DMS53 (cell line): ENCODE measurements at regions not wholly inside any gene's neighbourhood (a gene's known extent, or its start where the extent isn't known, plus 50 kb on each side); places are given as distances from the start of the nearest gene placed in this dataset.
"Not testable (repeated sequence)": the region's sequence is repeated elsewhere in the genome, so short reads cannot be mapped to it uniquely, and the experiment has no call there.

ENCODE experiments used
- DNase-seq: peaks from one replicate; lab custom pipeline; 2025; lab: John Stamatoyannopoulos, UW

DNA sequence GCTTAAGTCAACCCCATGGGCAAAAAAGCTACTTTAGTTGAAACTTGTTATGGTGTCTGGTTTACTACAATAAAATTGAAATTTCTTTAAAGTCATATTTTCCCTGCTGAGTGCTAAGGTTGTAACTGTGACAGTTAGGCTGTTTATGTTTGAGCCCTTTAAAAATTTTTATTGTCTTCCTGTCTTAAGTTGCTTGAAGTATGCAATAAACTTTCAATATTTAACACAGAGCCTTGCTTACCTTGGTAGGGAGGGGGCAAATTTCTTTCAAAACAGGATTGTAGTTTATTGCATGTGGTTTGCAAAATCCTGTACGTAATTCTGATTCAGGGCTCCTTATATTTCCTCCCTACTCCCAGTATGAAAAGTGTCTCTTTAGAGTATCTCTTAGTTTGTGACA is 465.5 kb upstream of the ACTBL2 start:
- no peak for DNase-seq

DNA sequence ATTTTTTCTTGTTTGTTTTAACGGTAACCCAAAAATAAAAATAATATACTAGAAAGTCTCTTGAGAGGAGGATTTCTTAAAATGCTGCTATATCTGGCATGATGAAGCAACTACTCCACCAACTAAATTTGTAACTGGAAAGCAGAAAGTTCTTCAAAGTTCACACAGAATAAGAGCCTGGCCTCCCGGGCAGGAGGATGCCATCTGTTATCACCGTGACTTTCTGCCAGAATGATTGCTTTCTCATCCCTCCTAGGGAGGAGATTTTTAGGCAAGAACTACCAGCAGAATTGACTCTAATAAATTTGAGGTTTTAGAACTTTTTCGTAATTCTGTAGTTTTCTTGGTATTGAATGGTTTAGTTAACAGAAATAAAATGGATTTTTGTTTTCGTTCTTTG is 464.6 kb upstream of the ACTBL2 start:
- DNase-seq: no peak

DNA sequence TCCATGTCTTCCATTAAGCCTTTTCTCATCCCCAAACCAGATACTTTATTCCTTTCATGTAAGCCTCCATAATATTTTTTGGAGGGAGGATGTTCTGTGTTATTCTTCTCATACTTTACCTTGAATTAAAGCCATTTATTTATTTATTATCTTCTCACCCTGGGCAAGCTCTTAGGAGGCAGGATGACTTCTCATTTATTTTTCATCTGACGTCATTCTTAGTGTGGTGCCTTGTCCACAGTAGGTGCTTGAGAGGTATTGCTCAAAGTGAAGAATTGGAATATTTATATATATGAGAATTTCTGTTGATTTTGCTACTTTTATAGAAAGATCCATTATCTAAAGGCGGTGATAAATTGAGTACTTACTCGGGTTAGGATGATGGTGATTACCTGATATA is 458.3 kb upstream of the ACTBL2 start:
- DNase-seq: no peak

DNA sequence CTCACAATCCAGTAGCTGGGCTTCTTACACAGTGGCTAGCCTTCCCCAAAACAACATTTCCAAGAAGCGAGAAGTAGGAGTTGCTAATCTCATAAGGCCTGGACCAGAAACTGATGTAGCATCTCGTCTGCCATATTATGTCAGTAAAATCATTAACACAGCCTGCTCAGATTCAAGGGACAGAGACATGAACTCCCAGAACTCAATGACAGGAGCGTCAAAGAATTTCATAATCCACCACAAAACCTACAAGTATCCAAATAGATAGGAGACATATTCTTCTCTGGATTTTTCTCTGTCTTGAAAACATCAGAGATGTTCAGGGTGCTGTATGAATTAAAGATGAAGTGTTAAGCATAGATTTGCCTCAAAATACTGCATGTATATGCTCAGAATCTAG is 457.6 kb upstream of the ACTBL2 start:
- DNase-seq: no peak

DNA sequence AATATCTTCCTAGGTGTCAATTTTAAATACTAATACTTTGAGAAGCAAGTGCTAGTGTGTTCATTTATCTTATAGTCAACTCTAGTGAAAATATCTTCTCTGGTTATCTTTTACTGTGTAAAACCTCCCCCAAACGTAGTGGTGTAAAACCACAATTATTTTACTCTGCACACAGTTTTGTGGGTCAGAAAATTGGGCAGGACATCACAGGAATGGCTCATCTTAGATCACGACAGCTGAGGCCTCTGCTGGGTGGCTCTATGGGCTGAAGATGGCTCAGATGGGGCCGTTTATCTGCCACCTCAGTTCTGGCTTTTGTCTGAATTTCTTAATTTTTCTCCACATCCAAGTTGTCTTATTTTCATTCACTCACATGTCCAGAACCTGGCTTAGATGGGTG is 457.2 kb upstream of the ACTBL2 start:
- DNase-seq: no peak

DNA sequence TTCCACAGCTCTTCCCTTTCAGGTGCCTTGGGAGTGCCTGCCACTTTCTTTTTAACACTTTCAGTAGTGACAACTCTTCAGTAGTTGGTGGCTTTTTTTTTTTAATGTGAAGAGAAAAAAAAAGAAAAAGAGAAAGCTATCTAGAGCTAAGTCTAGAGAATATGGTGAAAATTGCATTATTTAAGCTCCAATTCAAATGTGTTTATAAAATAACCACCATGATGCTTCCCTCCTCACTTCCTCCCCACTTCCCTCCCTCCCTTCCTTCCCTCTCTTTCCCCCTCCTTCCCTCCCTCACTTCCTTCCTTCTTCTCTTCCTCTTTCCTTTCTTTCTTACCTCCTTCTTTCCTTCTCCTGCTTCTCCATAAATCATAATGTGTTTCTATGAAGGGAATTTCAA is 456.7 kb upstream of the ACTBL2 start:
- DNase-seq: no peak

DNA sequence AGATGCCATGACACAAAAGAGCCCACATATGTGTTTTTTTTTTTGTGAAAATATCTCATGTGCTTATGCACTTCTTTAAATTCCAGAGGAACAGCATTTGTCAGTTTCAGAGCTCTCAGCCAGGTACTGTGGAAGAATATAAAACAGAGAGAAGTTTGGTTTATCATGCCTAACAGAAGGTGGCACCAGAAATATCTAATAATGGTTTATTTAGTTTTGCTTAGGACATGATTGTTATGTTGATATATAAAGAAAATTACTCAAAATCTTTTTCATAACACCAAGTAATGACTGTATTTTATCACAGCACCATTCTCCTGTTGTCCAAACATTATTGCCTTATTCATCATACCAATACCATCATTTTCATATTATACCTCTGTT is 455.6 kb upstream of the ACTBL2 start:
- no peak for DNase-seq

DNA sequence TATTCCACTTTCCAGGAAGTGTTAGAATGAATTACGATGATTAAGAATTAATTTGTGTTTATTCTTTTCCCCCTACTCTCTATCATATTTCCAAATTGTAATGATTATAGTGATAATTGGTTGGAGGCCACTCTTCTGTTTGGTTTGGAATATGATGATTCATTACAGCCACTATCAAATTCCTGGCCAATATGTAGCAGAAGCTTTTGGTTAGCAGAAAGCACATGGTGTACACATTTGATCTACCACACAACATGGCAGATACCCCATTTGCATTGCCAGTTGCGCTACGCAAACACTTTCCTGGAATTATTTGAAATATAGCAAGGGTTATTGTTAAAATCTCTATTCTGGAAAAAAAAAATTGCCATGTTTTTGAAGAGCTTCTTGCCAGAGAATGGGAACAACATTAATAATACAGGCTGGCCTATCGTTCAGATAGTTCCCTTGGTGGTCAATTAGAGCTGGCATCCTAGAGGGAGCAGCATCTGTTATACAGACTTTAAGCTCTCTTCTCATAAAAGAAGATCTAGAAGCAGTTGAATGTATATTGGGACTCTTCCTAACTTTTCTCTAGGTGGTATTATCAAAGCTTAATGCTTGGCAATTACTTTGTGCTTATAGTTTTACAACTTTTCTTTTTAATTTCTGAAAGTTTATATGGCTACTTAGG is 455.0 kb upstream of the ACTBL2 start:
- no peak for DNase-seq

GRCh38 chr5:57937025-57937424 is 454.4 kb upstream of the ACTBL2 start:
- no peak for DNase-seq

DNA sequence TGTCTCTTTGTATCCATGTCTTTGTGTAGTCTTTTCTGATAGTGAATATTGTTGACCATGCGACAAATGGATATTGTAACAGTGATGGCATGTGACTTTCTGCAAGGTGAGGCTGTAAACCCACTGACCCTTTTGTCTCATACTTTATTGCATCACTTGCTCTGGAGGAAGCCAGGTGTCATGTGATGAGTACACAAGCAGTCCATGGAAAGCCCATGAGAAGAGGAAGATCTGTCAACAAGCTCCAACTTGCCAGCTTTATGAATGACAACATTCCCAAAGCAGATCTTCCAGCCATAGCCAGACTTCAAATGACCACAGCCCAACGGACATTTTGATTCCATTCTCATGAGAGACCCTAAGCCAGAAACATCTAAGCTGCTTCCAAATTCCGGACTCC is 450.1 kb upstream of the ACTBL2 start:
- DNase-seq: no peak

DNA sequence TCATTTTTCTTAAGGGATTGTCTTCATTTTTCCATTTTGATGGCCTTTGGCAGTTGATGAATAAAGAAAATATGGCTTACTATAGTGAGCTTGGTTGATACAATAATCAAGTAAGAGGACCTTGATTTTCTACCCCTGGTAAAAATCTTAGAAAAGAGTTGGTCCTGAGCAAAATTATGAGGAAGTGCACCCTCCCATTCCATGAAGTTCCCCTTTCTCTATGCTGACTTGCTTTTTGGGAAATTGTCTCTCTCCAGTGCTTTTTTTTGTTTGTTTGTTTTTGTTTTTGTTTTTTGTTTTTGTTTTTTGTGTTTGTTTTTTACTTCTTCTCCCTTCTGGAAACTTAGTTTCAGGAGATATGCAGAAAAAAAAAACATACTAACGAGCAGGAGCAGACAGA is 449.2 kb upstream of the ACTBL2 start:
- DNase-seq: no peak

DNA sequence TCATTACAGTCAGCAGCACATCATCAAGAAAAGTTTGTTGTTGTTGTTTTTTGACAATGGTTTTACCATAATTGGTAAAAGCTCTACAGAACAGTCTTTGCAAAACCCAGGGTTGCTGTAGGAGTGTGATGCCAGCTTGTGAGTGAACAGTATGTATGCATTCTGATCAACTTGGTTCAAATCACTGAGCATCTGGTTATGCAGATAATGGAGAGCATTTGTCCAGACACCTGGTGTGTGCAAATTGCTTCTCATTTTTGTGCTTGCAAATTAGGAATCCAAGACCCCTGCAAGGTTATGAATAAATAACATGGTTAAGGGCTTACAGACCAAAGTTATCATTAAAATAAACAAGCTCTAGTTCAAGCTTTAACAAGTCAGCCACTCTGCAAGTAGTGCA is 448.7 kb upstream of the ACTBL2 start:
- no peak for DNase-seq

- DNase-seq: no peak
Observed at GRCh38 chr5:57929271-57929670, 446.7 kb upstream of the ACTBL2 start.

DNA sequence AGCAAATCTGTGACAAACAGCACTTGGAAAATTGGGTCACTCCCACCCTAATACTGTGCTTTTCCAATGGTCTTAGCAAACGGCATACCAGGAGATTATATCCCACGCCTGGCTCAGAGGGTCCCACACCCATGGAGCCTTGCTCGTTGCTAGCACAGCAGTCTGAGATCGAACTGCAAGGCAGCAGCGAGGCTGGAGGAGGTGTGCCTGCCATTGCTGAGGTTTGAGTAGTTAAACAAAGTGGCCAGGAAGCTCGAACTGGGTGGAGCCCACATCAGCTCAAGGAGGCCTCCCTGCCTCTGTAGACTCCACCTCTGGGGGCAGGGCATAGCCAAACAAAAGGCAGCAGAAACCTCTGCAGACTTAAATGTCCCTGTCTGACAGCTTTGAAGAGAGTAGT is 440.5 kb upstream of the ACTBL2 start:
- not testable (repeated sequence) for DNase-seq

GRCh38 chr5:57917004-57917403 is 434.4 kb upstream of the ACTBL2 start:
- no peak for DNase-seq

DNA sequence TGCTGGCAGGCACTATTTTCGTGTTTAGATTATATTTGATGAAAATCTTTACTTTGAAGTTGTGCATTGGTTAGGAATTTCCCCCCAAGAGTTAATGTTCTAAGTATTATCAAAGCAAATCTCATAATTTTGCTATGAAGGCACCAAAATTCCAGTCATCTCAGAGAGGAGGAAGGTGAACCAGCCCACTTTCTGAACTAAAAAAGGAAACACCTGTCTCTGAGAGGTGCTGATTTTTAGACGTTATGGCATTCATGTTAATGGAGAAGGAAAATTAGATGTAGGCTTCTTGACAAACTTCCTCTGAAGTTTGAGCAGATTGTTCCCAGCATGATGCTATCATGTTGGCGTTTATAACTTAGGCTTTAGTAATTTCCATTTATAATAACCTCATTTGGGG is 432.9 kb upstream of the ACTBL2 start:
- no peak for DNase-seq

DNA sequence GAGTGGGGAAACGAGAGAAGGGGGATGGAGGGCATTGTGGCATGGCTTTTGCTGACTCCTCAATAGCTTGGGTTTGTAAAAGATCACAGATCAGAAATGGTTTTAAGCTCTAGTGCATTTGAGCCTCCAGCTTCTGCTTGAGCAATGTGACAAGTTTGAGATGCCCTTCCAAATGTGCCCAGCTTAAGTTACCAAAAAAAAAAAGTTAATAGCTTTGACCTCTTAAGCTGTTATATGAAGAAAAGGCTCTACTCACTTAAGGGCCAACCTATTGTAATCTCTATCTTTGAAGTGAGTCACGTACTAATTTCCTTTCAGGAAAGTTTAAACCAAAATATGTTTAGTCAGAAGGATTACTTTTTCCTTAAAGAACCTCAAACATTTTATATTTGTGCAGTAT is 428.8 kb upstream of the ACTBL2 start:
- no peak for DNase-seq

- DNase-seq: no peak
Observed at GRCh38 chr5:57906671-57907070, 424.1 kb upstream of the ACTBL2 start.

DNA sequence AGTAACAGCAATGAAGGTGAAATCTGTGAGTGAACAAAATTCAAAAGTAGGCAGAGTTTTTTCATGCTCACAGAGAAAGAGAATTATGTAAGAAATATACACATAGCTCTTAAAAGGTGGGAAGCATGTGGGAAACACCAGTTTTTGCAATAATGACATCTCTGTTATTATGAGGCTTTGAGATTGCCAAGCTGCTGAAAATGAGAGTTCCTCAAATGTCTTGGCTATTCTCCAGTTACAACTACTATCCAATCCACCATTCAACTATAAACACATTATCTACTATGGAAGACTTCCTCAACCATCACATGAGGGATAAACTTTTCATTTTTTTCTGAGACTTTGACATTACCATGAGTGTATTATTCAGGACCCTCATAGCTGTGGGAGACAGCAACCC is 420.8 kb upstream of the ACTBL2 start:
- DNase-seq: no peak

GRCh38 chr5:57902095-57902494 is 419.5 kb upstream of the ACTBL2 start:
- no peak for DNase-seq

- no peak for DNase-seq
Observed at GRCh38 chr5:57900381-57900944, 417.9 kb upstream of the ACTBL2 start.

GRCh38 chr5:57896576-57896975 is 414.0 kb upstream of the ACTBL2 start:
- no peak for DNase-seq

DNA sequence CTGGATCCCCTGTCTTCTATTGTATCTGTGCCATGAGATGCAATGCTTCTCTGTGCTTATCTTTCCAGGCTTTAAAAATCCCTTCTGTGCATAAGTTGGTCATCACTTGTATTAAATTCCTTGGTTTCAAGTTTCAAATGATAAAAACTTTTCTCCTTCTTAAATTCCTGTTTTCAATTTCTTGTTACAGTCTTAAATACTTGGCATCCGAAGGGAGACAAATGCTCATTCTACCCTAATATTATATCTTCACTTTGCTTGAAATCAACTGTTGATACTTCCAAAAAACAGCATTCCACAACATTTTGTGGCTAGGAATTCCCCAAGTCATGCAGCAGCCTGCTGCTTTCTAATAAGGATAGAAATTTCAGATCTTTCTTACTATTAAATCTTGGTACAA is 413.2 kb upstream of the ACTBL2 start:
- DNase-seq: no peak

DNA sequence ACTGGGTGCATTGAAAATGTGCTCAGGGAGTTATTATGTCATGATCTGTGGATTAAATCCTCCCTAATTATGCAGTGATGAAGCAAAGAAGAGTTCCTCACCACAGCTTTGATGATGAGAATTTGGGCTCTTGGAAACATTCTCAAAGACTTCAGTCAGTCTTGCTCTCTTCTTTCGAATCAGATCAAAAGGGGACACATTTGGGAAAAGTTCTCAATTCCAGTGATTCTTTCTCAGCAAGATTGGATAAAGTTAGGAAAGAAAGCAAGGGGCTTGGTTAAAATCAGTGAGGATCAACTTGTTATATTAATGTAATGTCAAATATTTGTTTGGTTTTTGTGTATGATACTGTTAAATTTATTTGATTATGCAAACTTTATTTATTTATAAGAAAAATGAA is 411.3 kb upstream of the ACTBL2 start:
- DNase-seq: no peak
